Osteocyte (in vitro differentiated cells): ENCODE measurements at regions not wholly inside any gene's neighbourhood (a gene's known extent, or its start where the extent isn't known, plus 50 kb on each side); places are given as distances from the start of the nearest gene placed in this dataset.

Source experiments
- DNase-seq: peaks from one replicate; pipeline ENCODE4 v3.0.0; 2021; ENCODE audit warnings: mixed read lengths; ENCODE audit not compliant: unreplicated experiment; ENCODE audit errors: extremely low spot score
- H3K27ac Mint-ChIP-seq: one replicate; pipeline ENCODE4 v1.8.0; 2021; ENCODE audit warnings: mild to moderate bottlenecking, mixed read lengths; ENCODE audit not compliant: unreplicated experiment
- H3K27me3 Mint-ChIP-seq: one replicate; pipeline ENCODE4 v1.8.0; 2021; ENCODE audit warnings: mixed read lengths; ENCODE audit not compliant: unreplicated experiment
- H3K36me3 Mint-ChIP-seq: one replicate; pipeline ENCODE4 v1.8.0; 2021; ENCODE audit warnings: mixed read lengths; ENCODE audit not compliant: unreplicated experiment
- H3K4me1 Mint-ChIP-seq: one replicate; pipeline ENCODE4 v1.8.0; 2021; ENCODE audit warnings: mixed read lengths; ENCODE audit not compliant: unreplicated experiment
- H3K4me3 Mint-ChIP-seq: one replicate; pipeline ENCODE4 v1.8.0; 2021; ENCODE audit warnings: mild to moderate bottlenecking, moderate library complexity, mixed read lengths; ENCODE audit not compliant: unreplicated experiment
- H3K9me3 Mint-ChIP-seq: one replicate; pipeline ENCODE4 v1.8.0; 2021; ENCODE audit warnings: mixed read lengths; ENCODE audit not compliant: unreplicated experiment
- CTCF ChIP-seq: fragments of 200-600 bp; sonication (generic); IDR thresholded peaks from 2 replicates; pipeline ENCODE4 v1.5.0; 2021; ENCODE audit warnings: antibody characterized with exemption, mild to moderate bottlenecking, moderate library complexity

- H3K36me3 Mint-ChIP-seq = no peaks in the 10 kb centered on the region
- TF ChIP-seq CTCF = no peak
- H3K4me3 Mint-ChIP-seq = no peak overlapping the region
- no peak overlapping the region for H3K27ac Mint-ChIP-seq
- H3K9me3 Mint-ChIP-seq = peaks cover 19% of the 10 kb centered on the region
- peak; percentile 66 for DNase-seq
- peaks cover 2% of the 10 kb centered on the region for H3K4me1 Mint-ChIP-seq
- H3K27me3 Mint-ChIP-seq = no peaks in the 10 kb centered on the region
Observed at GRCh38 chr11:134751031-134751585, 339.1 kb upstream of the B3GAT1 start.

GRCh38 chr11:134750619-134751018 is 338.6 kb upstream of the B3GAT1 start:
- no peaks in the 10 kb centered on the region for H3K27me3 Mint-ChIP-seq
- TF ChIP-seq CTCF = no peak
- H3K4me3 Mint-ChIP-seq = no peak overlapping the region
- peaks cover 2% of the 10 kb centered on the region for H3K4me1 Mint-ChIP-seq
- H3K36me3 Mint-ChIP-seq = no peaks in the 10 kb centered on the region
- peaks cover 16% of the 10 kb centered on the region for H3K9me3 Mint-ChIP-seq
- no peak overlapping the region for H3K27ac Mint-ChIP-seq
- DNase-seq = peak; percentile 34

- Mint-ChIP-seq H3K27ac (no peak overlapping the region), H3K9me3 (peaks cover 11% of the 10 kb centered on the region), H3K4me3 (no peak overlapping the region), H3K4me1 (peaks cover 2% of the 10 kb centered on the region), H3K36me3 (no peaks in the 10 kb centered on the region), H3K27me3 (no peaks in the 10 kb centered on the region)
- TF ChIP-seq CTCF = no peak
- peak; percentile 42 for DNase-seq
Observed at GRCh38 chr11:134749040-134749839, 337.2 kb upstream of the B3GAT1 start.

GRCh38 chr11:134746609-134747008 is 334.6 kb upstream of the B3GAT1 start:
- H3K9me3 Mint-ChIP-seq = peaks cover 11% of the 10 kb centered on the region
- TF ChIP-seq CTCF = no peak
- H3K4me3 Mint-ChIP-seq = no peak overlapping the region
- peaks cover 2% of the 10 kb centered on the region for H3K4me1 Mint-ChIP-seq
- H3K27me3 Mint-ChIP-seq = no peaks in the 10 kb centered on the region
- no peaks in the 10 kb centered on the region for H3K36me3 Mint-ChIP-seq
- no peak for DNase-seq
- no peak overlapping the region for H3K27ac Mint-ChIP-seq

GRCh38 chr11:134745456-134745855 is 333.4 kb upstream of the B3GAT1 start:
- DNase-seq = peak; percentile 27
- no peak for TF ChIP-seq CTCF
- no peaks in the 10 kb centered on the region for H3K27me3 Mint-ChIP-seq
- H3K36me3 Mint-ChIP-seq = no peaks in the 10 kb centered on the region
- peaks cover 11% of the 10 kb centered on the region for H3K9me3 Mint-ChIP-seq
- no peak overlapping the region for H3K27ac Mint-ChIP-seq
- H3K4me3 Mint-ChIP-seq = no peak overlapping the region
- H3K4me1 Mint-ChIP-seq = peaks cover 2% of the 10 kb centered on the region
